ENCODE measurements at regions not wholly inside any gene's neighbourhood (a gene's known extent, or its start where the extent isn't known, plus 50 kb on each side); places are given as distances from the start of the nearest gene placed in this dataset.
"Not testable (repeated sequence)": the region's sequence is repeated elsewhere in the genome, so short reads cannot be mapped to it uniquely, and the experiment has no call there.

DNA sequence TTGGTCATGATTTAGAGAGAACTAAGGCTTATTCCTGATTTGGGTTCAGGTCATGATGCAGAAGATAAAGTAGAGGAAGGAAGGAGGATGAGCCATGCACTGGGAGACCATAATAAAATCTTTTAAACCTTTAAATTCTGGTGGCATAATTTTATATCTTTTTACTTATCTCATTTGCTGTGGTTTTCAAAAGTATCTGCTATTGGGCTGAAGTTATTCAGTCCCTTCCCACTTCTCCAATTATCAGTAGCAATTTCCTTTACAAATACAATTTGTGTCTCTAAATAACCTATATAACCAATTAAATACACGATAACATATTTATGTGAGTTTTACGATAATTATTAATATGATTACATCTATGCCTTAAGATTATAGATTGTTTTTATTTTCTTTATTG, 194.8 kb upstream of the SLC8A1 start:
- Mint-ChIP-seq H3K36me3 (no peaks in the 10 kb centered on the region), H3K9me3 (peaks cover 0 to 5% of the 10 kb centered on the region in 2 donors), H3K27ac (no peak overlapping the region)
- DNase-seq (ENCODE audit: low spot score in 2 of 2) = no peak
- ATAC-seq = no peak

DNA sequence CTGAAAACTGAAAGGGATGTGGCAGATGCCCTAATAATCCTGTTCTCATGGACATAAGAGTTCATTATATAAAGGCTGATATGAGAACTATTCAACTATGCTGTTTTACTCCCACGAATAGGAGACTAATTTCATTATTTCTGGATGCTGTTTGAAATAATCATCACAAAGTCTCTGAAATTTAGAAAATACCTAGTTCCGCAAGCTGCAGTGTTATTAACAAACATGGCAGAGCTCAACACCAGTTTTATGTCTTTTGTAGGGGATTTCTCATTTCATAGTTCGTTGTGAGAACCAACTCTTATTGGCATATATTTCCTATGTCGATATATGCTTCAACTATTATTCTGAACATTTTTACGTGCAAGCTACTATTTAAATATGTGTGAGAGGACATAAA, 200.3 kb upstream of the SLC8A1 start:
- Mint-ChIP-seq H3K27ac (no peak overlapping the region), H3K9me3 (peaks cover 0 to 5% of the 10 kb centered on the region in 2 donors), H3K36me3 (no peaks in the 10 kb centered on the region)
- ATAC-seq (no peak), DNase-seq (ENCODE audit: low spot score in 2 of 2) (no peak)

DNA sequence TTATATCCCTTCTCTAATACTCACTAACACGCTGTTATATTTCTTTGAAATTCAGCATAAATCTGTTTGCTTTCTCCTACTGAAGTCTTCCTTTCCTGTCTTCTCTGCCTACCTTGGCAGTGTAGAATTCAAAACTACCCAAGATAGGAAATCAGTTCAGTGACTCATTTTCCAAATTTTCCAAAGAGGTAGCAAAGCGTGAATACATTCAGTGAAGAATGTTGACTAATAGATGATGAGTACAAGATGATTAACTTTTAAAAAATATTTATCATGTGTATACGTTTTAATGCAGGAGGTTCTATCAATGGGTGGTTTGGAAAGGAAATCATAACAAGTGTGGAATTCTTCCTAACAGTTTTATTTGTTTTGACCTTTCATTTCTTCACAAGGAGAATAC, 201.9 kb upstream of the SLC8A1 start:
- DNase-seq (ENCODE audit: low spot score in 2 of 2) = no peak
- Mint-ChIP-seq H3K36me3 (no peaks in the 10 kb centered on the region), H3K9me3 (peaks cover 4 to 8% of the 10 kb centered on the region in 2 donors), H3K27ac (no peak overlapping the region)
- no peak for ATAC-seq

DNA sequence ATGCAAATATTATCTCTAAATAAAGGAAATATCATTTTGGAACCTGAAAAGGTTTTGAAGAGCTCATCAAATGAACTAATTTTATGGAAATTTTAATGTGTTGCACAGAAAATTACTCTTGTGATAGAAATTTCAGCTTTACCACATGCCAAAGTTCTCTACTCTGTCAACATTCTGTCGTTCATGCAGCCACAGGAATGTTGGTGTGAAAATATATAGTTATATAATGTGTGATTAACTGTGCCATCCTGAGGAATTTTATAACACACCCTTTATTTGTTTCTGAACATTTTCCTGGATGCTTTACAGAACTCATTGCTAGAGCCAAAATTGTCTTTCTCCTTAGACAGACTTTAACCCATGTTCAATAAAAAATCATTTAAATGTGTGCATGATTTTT, 202.5 kb upstream of the SLC8A1 start:
- Mint-ChIP-seq H3K27ac (no peak overlapping the region), H3K36me3 (no peaks in the 10 kb centered on the region), H3K9me3 (peaks cover 4 to 5% of the 10 kb centered on the region in 2 donors)
- DNase-seq (ENCODE audit: low spot score in 2 of 2) = no peak
- ATAC-seq = no peak

- DNase-seq (ENCODE audit: low spot score in 2 of 2) (no peak), ATAC-seq (no peak)
- Mint-ChIP-seq H3K36me3 (no peaks in the 10 kb centered on the region), H3K27ac (no peak overlapping the region), H3K9me3 (peaks cover 8 to 15% of the 10 kb centered on the region in 2 donors)
These were observed 207.1 kb upstream of the SLC8A1 start for GRCh38 chr2:40658941-40659340.

DNA sequence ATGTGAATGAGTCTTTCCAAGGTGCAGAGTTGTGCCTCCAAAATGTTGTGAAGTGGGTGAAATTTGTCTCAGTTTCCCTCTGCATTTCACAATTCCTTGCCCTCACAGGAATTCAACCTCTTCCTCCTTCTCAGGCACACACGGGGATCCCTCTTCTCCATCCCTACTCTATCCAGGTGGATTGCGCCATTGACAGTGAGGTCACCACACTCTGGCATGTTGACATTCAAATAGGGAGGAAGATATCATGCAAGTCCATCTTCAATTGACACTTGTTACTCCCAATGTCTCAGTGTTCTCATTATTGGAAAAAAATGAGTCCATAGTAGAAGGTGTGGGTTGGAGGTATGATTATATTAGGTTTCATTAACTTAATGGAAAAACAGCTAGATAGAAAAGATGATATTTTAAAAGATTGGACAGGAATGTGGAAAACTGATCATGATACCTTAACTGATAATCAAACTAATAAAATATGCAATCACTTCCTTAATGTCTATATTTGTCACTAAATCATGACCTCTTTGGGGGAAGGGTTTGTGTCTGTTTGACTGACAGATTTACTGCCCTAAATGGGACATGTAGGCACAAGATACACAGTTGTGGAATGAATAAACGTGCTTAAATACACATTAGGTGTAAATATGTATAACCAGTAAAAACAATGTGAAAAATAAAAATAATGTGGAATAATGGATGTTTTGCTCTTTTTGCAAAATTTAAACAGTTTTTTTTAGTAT, 213.8 kb upstream of the SLC8A1 start:
- Mint-ChIP-seq H3K9me3 (peaks cover 4 to 19% of the 10 kb centered on the region in 2 donors), H3K36me3 (no peaks in the 10 kb centered on the region), H3K27ac (no peak overlapping the region)
- DNase-seq (ENCODE audit: low spot score in 2 of 2) (no peak), ATAC-seq (no peak)

- peaks cover 0 to 15% of the 10 kb centered on the region in 2 donors for H3K9me3 Mint-ChIP-seq
- no peak overlapping the region for H3K27ac Mint-ChIP-seq
- H3K36me3 Mint-ChIP-seq = no peaks in the 10 kb centered on the region
- ATAC-seq = no peak
- DNase-seq (ENCODE audit: low spot score in 2 of 2) = no peak
These were observed 214.5 kb upstream of the SLC8A1 start for GRCh38 chr2:40666398-40666797.

GRCh38 chr2:40668425-40668824, 216.5 kb upstream of the SLC8A1 start:
- peaks cover 4 to 9% of the 10 kb centered on the region in 2 donors for H3K9me3 Mint-ChIP-seq
- no peak overlapping the region for H3K27ac Mint-ChIP-seq
- ATAC-seq (no peak), DNase-seq (ENCODE audit: low spot score in 2 of 2) (no peak)
- no peaks in the 10 kb centered on the region for H3K36me3 Mint-ChIP-seq

GRCh38 chr2:40676134-40676790, 224.4 kb upstream of the SLC8A1 start:
- not testable (repeated sequence) for H3K27ac Mint-ChIP-seq; H3K36me3 Mint-ChIP-seq; ATAC-seq; DNase-seq (ENCODE audit: low spot score in 2 of 2)
- H3K9me3 Mint-ChIP-seq = peaks cover 10% of the 10 kb centered on the region in 2 donors

GRCh38 chr2:40680547-40680946, 228.7 kb upstream of the SLC8A1 start:
- peaks cover 0 to 11% of the 10 kb centered on the region in 2 donors for H3K36me3 Mint-ChIP-seq
- H3K27ac Mint-ChIP-seq = no peak overlapping the region
- ATAC-seq = peak in 1 of 2 donors; percentile 63

GRCh38 chr2:40690036-40690435, 238.1 kb upstream of the SLC8A1 start:
- Mint-ChIP-seq H3K9me3 (peaks cover 9 to 18% of the 10 kb centered on the region in 2 donors), H3K27ac (no peak overlapping the region), H3K36me3 (no peaks in the 10 kb centered on the region)
- DNase-seq (ENCODE audit: low spot score in 2 of 2) (no peak), ATAC-seq (no peak)

More at GRCh38 chr2:40680547-40680946, 228.7 kb upstream of the SLC8A1 start:
- DNase-seq (ENCODE audit: low spot score in 2 of 2) = no peak
- H3K9me3 Mint-ChIP-seq = peaks cover 17 to 19% of the 10 kb centered on the region in 2 donors

DNA sequence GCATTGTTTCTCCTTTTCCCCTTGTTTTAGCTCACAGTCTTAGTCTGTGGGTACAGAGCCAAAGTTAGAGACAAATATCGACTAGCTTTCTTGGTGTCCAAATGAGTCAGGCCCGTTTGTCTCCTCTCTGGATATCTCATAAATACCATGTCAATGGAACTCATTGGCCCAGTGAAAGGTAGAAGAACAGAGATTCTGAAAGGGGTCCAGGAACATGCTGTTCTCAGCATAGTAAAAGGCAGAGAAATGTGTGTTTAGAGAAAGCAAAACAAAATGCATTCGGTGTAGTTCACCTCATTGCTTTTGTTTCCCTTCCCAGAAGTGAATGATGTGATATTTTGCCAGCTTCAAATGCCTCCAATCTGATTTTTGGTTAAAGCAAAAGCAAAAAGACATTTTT, 238.6 kb upstream of the SLC8A1 start:
- peaks cover 10 to 18% of the 10 kb centered on the region in 2 donors for H3K9me3 Mint-ChIP-seq
- ATAC-seq (no peak), DNase-seq (ENCODE audit: low spot score in 2 of 2) (no peak)
- H3K36me3 Mint-ChIP-seq = no peaks in the 10 kb centered on the region
- no peak overlapping the region for H3K27ac Mint-ChIP-seq

DNA sequence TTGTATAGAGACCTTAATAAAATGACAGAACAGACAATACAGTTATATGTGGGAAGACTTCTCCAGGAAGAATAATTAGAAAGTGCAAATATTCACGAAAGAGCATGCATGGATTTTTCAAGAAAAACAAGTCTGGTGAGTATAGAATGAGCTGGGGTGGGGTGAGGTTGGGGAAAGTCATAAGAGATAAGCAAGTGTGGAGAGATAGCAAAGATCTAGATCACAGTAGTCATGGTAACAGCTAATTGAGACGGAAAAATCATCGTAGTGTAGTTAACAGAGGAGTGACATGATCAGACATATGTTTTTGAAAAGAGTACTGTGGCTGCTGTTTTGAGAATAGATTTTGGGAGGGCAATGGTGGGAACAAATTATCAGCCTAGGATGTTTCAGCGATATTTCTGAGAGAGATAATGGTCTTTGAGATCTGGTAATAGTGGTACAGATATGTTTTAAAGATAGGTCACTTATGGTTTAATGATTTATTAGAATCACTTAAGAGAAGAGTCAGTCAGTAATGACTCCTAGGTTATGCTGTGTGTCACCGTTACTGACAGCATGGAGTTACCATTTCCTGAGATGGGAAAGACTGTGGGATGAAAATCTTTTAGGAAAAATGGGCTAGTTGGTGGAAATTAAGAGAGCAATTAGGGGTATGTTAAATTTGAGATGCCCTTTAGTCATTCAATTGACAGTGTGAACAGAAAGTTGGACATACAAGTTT, 248.5 kb upstream of the SLC8A1 start:
- Mint-ChIP-seq H3K36me3 (no peaks in the 10 kb centered on the region), H3K27ac (no peak overlapping the region), H3K9me3 (no peaks in the 10 kb centered on the region)
- no peak for ATAC-seq
- DNase-seq (ENCODE audit: low spot score in 2 of 2) = no peak

DNA sequence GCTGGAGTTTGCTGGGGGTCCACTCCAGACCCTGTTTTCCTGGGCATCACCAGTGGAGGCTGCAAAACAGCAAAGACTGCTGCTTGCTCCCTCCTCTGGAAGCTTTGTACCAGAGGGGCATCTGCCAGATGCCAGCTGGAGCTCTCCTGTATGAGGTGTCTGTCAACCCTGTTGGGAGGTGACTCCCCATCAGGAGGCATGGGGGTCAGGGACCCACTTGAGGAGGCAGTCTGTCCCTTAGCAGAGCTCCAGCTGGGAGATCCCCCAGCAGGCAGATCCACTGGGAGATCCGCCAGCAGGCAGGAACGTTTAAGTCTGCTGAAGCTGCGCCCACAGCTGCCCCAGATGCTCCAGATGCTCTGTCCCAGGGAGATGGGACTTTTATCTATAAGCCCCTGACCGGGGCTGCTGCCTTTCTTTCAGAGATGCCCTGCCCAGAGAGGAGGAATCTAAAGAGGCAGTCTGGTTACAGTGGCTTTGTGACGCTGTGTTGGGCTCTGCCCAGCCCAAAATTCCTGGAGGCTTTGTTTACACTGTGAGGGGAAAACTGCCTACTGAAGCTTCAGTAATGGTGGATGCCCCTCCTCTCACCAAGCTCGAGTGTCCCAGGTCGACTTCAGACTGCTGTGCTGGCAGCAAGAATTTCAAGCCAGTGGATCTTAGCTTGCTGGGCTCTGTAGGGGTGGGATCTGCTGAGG, 260.5 kb upstream of the SLC8A1 start:
- DNase-seq (ENCODE audit: low spot score in 2 of 2); H3K27ac Mint-ChIP-seq; ATAC-seq; H3K36me3 Mint-ChIP-seq: not testable (repeated sequence)
- H3K9me3 Mint-ChIP-seq = peaks cover 20 to 22% of the 10 kb centered on the region in 2 donors

GRCh38 chr2:40716879-40717278, 265.0 kb upstream of the SLC8A1 start:
- no peak for DNase-seq (ENCODE audit: low spot score in 2 of 2)
- ATAC-seq = no peak
- H3K36me3 Mint-ChIP-seq = no peaks in the 10 kb centered on the region
- H3K27ac Mint-ChIP-seq = no peak overlapping the region
- peaks cover 7 to 8% of the 10 kb centered on the region in 2 donors for H3K9me3 Mint-ChIP-seq

DNA sequence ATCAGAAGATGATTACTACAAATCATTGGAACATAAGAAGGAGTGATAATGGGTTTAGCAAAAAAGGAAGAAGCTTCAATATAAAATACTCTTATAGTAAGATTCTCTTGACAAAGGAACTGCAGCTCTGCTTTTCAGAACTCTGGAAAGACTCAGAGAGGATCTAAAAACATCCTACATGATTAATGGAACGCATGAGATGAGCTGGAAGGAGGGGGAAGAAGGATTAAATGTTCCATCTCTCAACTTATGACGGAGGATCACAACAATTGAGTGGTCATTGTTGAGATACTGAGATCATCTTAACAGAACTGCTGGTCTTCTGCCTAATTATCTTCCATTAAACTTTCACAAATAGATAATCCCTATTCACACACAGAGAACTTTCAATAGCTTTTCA, 267.5 kb upstream of the SLC8A1 start:
- Mint-ChIP-seq H3K9me3 (peaks cover 7 to 8% of the 10 kb centered on the region in 2 donors), H3K36me3 (no peaks in the 10 kb centered on the region), H3K27ac (no peak overlapping the region)
- DNase-seq (ENCODE audit: low spot score in 2 of 2) (no peak), ATAC-seq (no peak)

GRCh38 chr2:40721595-40721994, 269.7 kb upstream of the SLC8A1 start:
- ATAC-seq = no peak
- Mint-ChIP-seq H3K27ac (no peak overlapping the region), H3K36me3 (no peaks in the 10 kb centered on the region), H3K9me3 (no peaks in the 10 kb centered on the region)
- DNase-seq (ENCODE audit: low spot score in 2 of 2) = no peak
